Endodermal cell (in vitro differentiated cells): ENCODE measurements at regions not wholly inside any gene's neighbourhood (a gene's known extent, or its start where the extent isn't known, plus 50 kb on each side); places are given as distances from the start of the nearest gene placed in this dataset.

Experiments
- DNase-seq: peaks from one replicate; pipeline ENCODE4 v3.0.0-alpha.2; 2017
- H3K27ac ChIP-seq: 2 replicates; pipeline ENCODE4 v1.5.1; 2013; ENCODE audit warnings: mild to moderate bottlenecking, low read depth, low read length, moderate library complexity
- H3K27me3 ChIP-seq: 2 replicates; pipeline ENCODE4 v1.6.1; 2013; ENCODE audit warnings: mild to moderate bottlenecking, low read length, moderate library complexity; ENCODE audit not compliant: insufficient read depth, control insufficient read depth, poor library complexity, severe bottlenecking
- H3K36me3 ChIP-seq: 2 replicates; pipeline ENCODE4 v1.7.0; 2013; ENCODE audit warnings: mild to moderate bottlenecking, low read length, moderate library complexity; ENCODE audit not compliant: control insufficient read depth, insufficient read depth
- H3K4me1 ChIP-seq: one replicate; pipeline ENCODE4 v1.7.0; 2013; ENCODE audit warnings: low read length; ENCODE audit not compliant: control insufficient read depth, insufficient read depth
- H3K4me3 ChIP-seq: 2 replicates; pipeline ENCODE4 v1.5.1; 2013; ENCODE audit warnings: mild to moderate bottlenecking, low read length, moderate library complexity
- H3K9ac ChIP-seq: 2 replicates; pipeline ENCODE4 v1.6.1; 2013; ENCODE audit warnings: mild to moderate bottlenecking, low read length, moderate library complexity; ENCODE audit not compliant: poor library complexity, severe bottlenecking; ENCODE audit errors: extremely low read depth
- H3K9me3 ChIP-seq: 2 replicates; pipeline ENCODE4 v1.6.1; 2013; ENCODE audit warnings: mild to moderate bottlenecking, low read length, moderate library complexity; ENCODE audit not compliant: control insufficient read depth
- H3K27ac Mint-ChIP-seq: 2 replicates; pipeline ENCODE4 v1.8.0; 2020; ENCODE audit warnings: mixed read lengths
- H3K27me3 Mint-ChIP-seq: 2 replicates; pipeline ENCODE4 v1.8.0; 2021; ENCODE audit warnings: mild to moderate bottlenecking, mixed read lengths; ENCODE audit not compliant: insufficient read depth
- H3K36me3 Mint-ChIP-seq: 2 replicates; pipeline ENCODE4 v1.8.0; 2020; ENCODE audit warnings: low read depth, mixed read lengths
- H3K4me1 Mint-ChIP-seq: 2 replicates; pipeline ENCODE4 v1.8.0; 2020; ENCODE audit warnings: mixed read lengths
- H3K4me3 Mint-ChIP-seq: 2 replicates; pipeline ENCODE4 v1.8.0; 2020; ENCODE audit warnings: mild to moderate bottlenecking, moderate library complexity, mixed read lengths
- H3K9me3 Mint-ChIP-seq: 2 replicates; pipeline ENCODE4 v1.8.0; 2020; ENCODE audit warnings: mild to moderate bottlenecking, mixed read lengths
- CTCF ChIP-seq: fragments of 200-600 bp; sonication (generic); conservative IDR thresholded peaks from 2 replicates; pipeline ENCODE4 v1.5.0; 2021; ENCODE audit warnings: antibody characterized with exemption, mild to moderate bottlenecking
- WGBS, 2 experiments: methylation state at CpG; one replicate each; pipeline versions ENCODE4 v1.1.5 to v1.1.7; 2013; ENCODE audit warnings: missing lambda C conversion rate in 2 of 2, mixed read lengths in 1 of 2; ENCODE audit not compliant: insufficient coverage in 1 of 2, insufficient read length in 1 of 2; 5-methylcytosine and 5-hydroxymethylcytosine counted together

GRCh38 chr22:49667236-49667635 lies 160.4 kb downstream of the BRD1 start:
- Histone ChIP-seq H3K4me1 (peaks cover 3% of the 10 kb centered on the region), H3K27ac (no peak overlapping the region), H3K9me3 (peaks cover 9% of the 10 kb centered on the region), H3K4me3 (no peak overlapping the region), H3K36me3 (no peaks in the 10 kb centered on the region), H3K9ac (no peak overlapping the region), H3K27me3 (peaks cover 40% of the 10 kb centered on the region)
- H3K27me3 Mint-ChIP-seq = peaks cover 33% of the 10 kb centered on the region
- WGBS, 2 experiments = 91 to 94% methylated on average over 4 to 8 of the region's 13 CpGs
- no peak overlapping the region for H3K27ac Mint-ChIP-seq
- H3K36me3 Mint-ChIP-seq = no peaks in the 10 kb centered on the region
- H3K4me1 Mint-ChIP-seq = peaks cover 7% of the 10 kb centered on the region
- no peak for TF ChIP-seq CTCF
- peaks cover 8% of the 10 kb centered on the region for H3K9me3 Mint-ChIP-seq
- no peak overlapping the region for H3K4me3 Mint-ChIP-seq
- DNase-seq = peak; percentile 26

GRCh38 chr22:49666146-49666809 lies 161.4 kb downstream of the BRD1 start:
- Histone ChIP-seq H3K4me1 (peaks cover 2% of the 10 kb centered on the region), H3K9me3 (peaks cover 9% of the 10 kb centered on the region), H3K4me3 (no peak overlapping the region), H3K27ac (no peak overlapping the region), H3K27me3 (peaks cover 31% of the 10 kb centered on the region), H3K9ac (no peak overlapping the region), H3K36me3 (no peaks in the 10 kb centered on the region)
- Mint-ChIP-seq H3K4me1 (peaks cover 3% of the 10 kb centered on the region), H3K27me3 (peaks cover 24% of the 10 kb centered on the region), H3K4me3 (no peak overlapping the region), H3K9me3 (peaks cover 8% of the 10 kb centered on the region), H3K36me3 (no peaks in the 10 kb centered on the region), H3K27ac (no peak overlapping the region)
- no peak for TF ChIP-seq CTCF
- 90% methylated on average over 9 to 11 of the region's 11 CpGs for WGBS, 2 experiments
- DNase-seq = peak; percentile 34

- Histone ChIP-seq H3K4me1 (no peaks in the 10 kb centered on the region), H3K4me3 (no peak overlapping the region), H3K36me3 (no peaks in the 10 kb centered on the region), H3K27me3 (peaks cover 17% of the 10 kb centered on the region), H3K9ac (no peak overlapping the region), H3K27ac (no peak overlapping the region), H3K9me3 (peaks cover 9% of the 10 kb centered on the region)
- Mint-ChIP-seq H3K9me3 (peaks cover 8% of the 10 kb centered on the region), H3K27me3 (peaks cover 15% of the 10 kb centered on the region), H3K4me1 (no peaks in the 10 kb centered on the region), H3K4me3 (no peak overlapping the region), H3K36me3 (no peaks in the 10 kb centered on the region), H3K27ac (no peak overlapping the region)
- DNase-seq = peak; percentile 30
- TF ChIP-seq CTCF = no peak
- 76 to 87% methylated on average over 9 to 18 of the region's 18 CpGs for WGBS, 2 experiments
Measured at GRCh38 chr22:49664891-49665290, 162.8 kb downstream of the BRD1 start.
